HEK293 (cell line): ENCODE measurements at regions not wholly inside any gene's neighbourhood (a gene's known extent, or its start where the extent isn't known, plus 50 kb on each side); places are given as distances from the start of the nearest gene placed in this dataset.

ENCODE experiments used
- CTCF ChIA-PET: fragments of 350-600 bp; formaldehyde crosslinking; extraction: SDS; loops from one replicate; lab custom pipeline; 2021; ENCODE audit warnings: antibody characterized with exemption; lab: Yijun Ruan, JAX
- POLR2A ChIA-PET: fragments of 300-600 bp; formaldehyde crosslinking; extraction: SDS; loops from one replicate; lab custom pipeline; 2020; ENCODE audit warnings: antibody characterized with exemption, inconsistent platforms; lab: Yijun Ruan, JAX
- H3K27ac ChIP-seq: fragments of 200-500 bp; sonication (Bioruptor generic); 2 replicates; pipeline ENCODE4 v1.5.1; 2014; ENCODE audit warnings: low read depth, low read length, control low read depth, inconsistent platforms; ENCODE audit errors: extremely low read depth
- H3K36me3 ChIP-seq, 2 experiments: fragments of 200-500 bp in 1 of 2; sonication (Bioruptor generic) in 1 of 2; 1 replicate in 1 of 2; 2 replicates in 1 of 2; pipeline ENCODE4 v1.5.1; 2014 to 2017; ENCODE audit warnings: inconsistent platforms in 2 of 2, low read length in 2 of 2; ENCODE audit not compliant: control insufficient read depth in 2 of 2, insufficient read depth in 1 of 2
- H3K4me1 ChIP-seq: fragments of 200-500 bp; sonication (Bioruptor generic); 2 replicates; pipeline ENCODE4 v1.5.1; 2014; ENCODE audit warnings: mild to moderate bottlenecking, low read length, inconsistent platforms; ENCODE audit not compliant: control insufficient read depth, insufficient read depth
- H3K4me3 ChIP-seq: 2 replicates; pipeline ENCODE4 v1.5.1; 2011; ENCODE audit warnings: low read depth, mild to moderate bottlenecking, control low read depth, low read length, moderate library complexity
- H3K9me3 ChIP-seq: fragments of 200-500 bp; sonication (Bioruptor generic); 2 replicates; pipeline ENCODE4 v1.5.1; 2014; ENCODE audit warnings: low read depth, low read length, inconsistent platforms; ENCODE audit not compliant: control insufficient read depth, insufficient read depth
- HOXA7 ChIP-seq: sonication (generic); formaldehyde crosslinking; IDR thresholded peaks from 2 replicates; pipeline ENCODE4 v1.8.1; 2022; ENCODE audit warnings: missing genetic modification reagents, borderline replicate concordance
- INSM2 ChIP-seq: fragments of 450-650 bp; formaldehyde crosslinking; IDR thresholded peaks from 2 replicates; pipeline ENCODE4 v1.5.1; 2016; ENCODE audit warnings: missing biosample characterization, missing genetic modification characterization
- PRDM10 ChIP-seq: fragments of 450-650 bp; formaldehyde crosslinking; IDR thresholded peaks from 2 replicates; pipeline ENCODE4 v1.5.1; 2016; ENCODE audit warnings: missing biosample characterization, missing genetic modification characterization
- SP2 ChIP-seq: fragments of 450-650 bp; formaldehyde crosslinking; IDR thresholded peaks from 2 replicates; pipeline ENCODE4 v1.5.1; 2016; ENCODE audit warnings: missing biosample characterization, missing genetic modification characterization
- ZFP41 ChIP-seq: fragments of 450-650 bp; formaldehyde crosslinking; IDR thresholded peaks from 2 replicates; pipeline ENCODE4 v1.5.1; 2016; ENCODE audit warnings: missing biosample characterization, missing genetic modification characterization, borderline replicate concordance
- ZNF112 ChIP-seq: fragments of 450-650 bp; formaldehyde crosslinking; IDR thresholded peaks from 2 replicates; pipeline ENCODE4 v1.5.0; 2017; ENCODE audit warnings: missing biosample characterization, missing genetic modification characterization
- ZNF174 ChIP-seq: fragments of 450-650 bp; formaldehyde crosslinking; IDR thresholded peaks from 2 replicates; pipeline ENCODE4 v1.5.0; 2017; ENCODE audit warnings: missing biosample characterization, mild to moderate bottlenecking, missing genetic modification characterization
- ZNF19 ChIP-seq: fragments of 450-650 bp; formaldehyde crosslinking; IDR thresholded peaks from 2 replicates; pipeline ENCODE4; 2016; ENCODE audit warnings: missing biosample characterization, missing genetic modification characterization, low read depth
- ZNF214 ChIP-seq: fragments of 450-650 bp; formaldehyde crosslinking; IDR thresholded peaks from 2 replicates; pipeline ENCODE4 v1.5.1; 2017; ENCODE audit warnings: missing biosample characterization, mild to moderate bottlenecking, missing genetic modification characterization, borderline replicate concordance
- ZNF239 ChIP-seq: fragments of 450-650 bp; formaldehyde crosslinking; IDR thresholded peaks from 2 replicates; pipeline ENCODE4 v1.5.1; 2016; ENCODE audit warnings: missing biosample characterization, missing genetic modification characterization
- ZNF274 ChIP-seq, 2 experiments: fragments of 200-500 bp in 1 of 2; fragments of 450-650 bp in 1 of 2; sonication (Bioruptor generic) in 1 of 2; formaldehyde crosslinking in 1 of 2; IDR thresholded peaks; 2 replicates each; pipeline versions ENCODE4 v1.5.1 to v1.6.1; 2014 to 2016; ENCODE audit warnings: borderline replicate concordance in 1 of 2, inconsistent platforms in 1 of 2, low read length in 1 of 2, missing biosample characterization in 1 of 2, missing genetic modification characterization in 1 of 2
- ZNF529 ChIP-seq: fragments of 450-650 bp; formaldehyde crosslinking; IDR thresholded peaks from 2 replicates; pipeline ENCODE4 v1.5.1; 2017; ENCODE audit warnings: missing genetic modification characterization, missing biosample characterization; ENCODE audit not compliant: insufficient replicate concordance
- ZNF560 ChIP-seq: fragments of 450-650 bp; formaldehyde crosslinking; IDR thresholded peaks from 2 replicates; pipeline ENCODE4 v1.5.1; 2017; ENCODE audit warnings: missing biosample characterization, missing genetic modification characterization, borderline replicate concordance
- ZNF610 ChIP-seq: fragments of 450-650 bp; formaldehyde crosslinking; IDR thresholded peaks from 2 replicates; pipeline ENCODE4 v1.5.1; 2016; ENCODE audit warnings: missing biosample characterization, missing genetic modification characterization, borderline replicate concordance
- ZNF623 ChIP-seq: fragments of 450-650 bp; formaldehyde crosslinking; IDR thresholded peaks from 2 replicates; pipeline ENCODE4 v1.5.1; 2016; ENCODE audit warnings: missing biosample characterization, missing genetic modification characterization
- ZNF629 ChIP-seq: fragments of 450-650 bp; formaldehyde crosslinking; IDR thresholded peaks from 2 replicates; pipeline ENCODE4 v1.5.1; 2017; ENCODE audit warnings: missing biosample characterization, missing genetic modification characterization
- ZNF664 ChIP-seq: fragments of 450-650 bp; formaldehyde crosslinking; IDR thresholded peaks from 2 replicates; pipeline ENCODE4 v1.5.1; 2016; ENCODE audit warnings: missing biosample characterization, missing genetic modification characterization
- ZNF843 ChIP-seq: fragments of 450-650 bp; formaldehyde crosslinking; IDR thresholded peaks from 2 replicates; pipeline ENCODE4 v1.5.1; 2016; ENCODE audit warnings: missing biosample characterization, missing genetic modification characterization
- ZXDB ChIP-seq: fragments of 450-650 bp; formaldehyde crosslinking; IDR thresholded peaks from 2 replicates; pipeline ENCODE4 v1.5.1; 2016; ENCODE audit warnings: missing biosample characterization, missing genetic modification characterization
- TF ChIP-seq, protein P1 (sequence below): fragments of 450-650 bp; formaldehyde crosslinking; IDR thresholded peaks from 2 replicates; pipeline ENCODE4 v1.5.1; 2016; ENCODE audit warnings: missing biosample characterization, missing genetic modification characterization, borderline replicate concordance
- TF ChIP-seq, protein P2 (sequence below): fragments of 450-650 bp; formaldehyde crosslinking; IDR thresholded peaks from 2 replicates; pipeline ENCODE4 v1.5.1; 2016; ENCODE audit warnings: missing biosample characterization, missing genetic modification characterization

- Histone ChIP-seq H3K4me3 (no peak overlapping the region), H3K36me3 (no peaks in the 10 kb centered on the region), H3K9me3 (no peaks in the 10 kb centered on the region), H3K4me1 (peaks cover 3% of the 10 kb centered on the region; the same call in 1 of the 2 replicates), H3K27ac (no peak overlapping the region)
- POLR2A ChIA-PET, result no interaction called here
- TF ChIP-seq ZNF239 (tag by site-specific recombination) (no peak), ZFP41 (tag by site-specific recombination) (no peak), ZNF629 (no peak), ZNF610 (no peak), INSM2 (tag by site-specific recombination) (no peak), ZNF664 (no peak), ZNF843 (no peak), SP2 (tag by site-specific recombination) (no peak)
- TF ChIP-seq, protein P1, sequence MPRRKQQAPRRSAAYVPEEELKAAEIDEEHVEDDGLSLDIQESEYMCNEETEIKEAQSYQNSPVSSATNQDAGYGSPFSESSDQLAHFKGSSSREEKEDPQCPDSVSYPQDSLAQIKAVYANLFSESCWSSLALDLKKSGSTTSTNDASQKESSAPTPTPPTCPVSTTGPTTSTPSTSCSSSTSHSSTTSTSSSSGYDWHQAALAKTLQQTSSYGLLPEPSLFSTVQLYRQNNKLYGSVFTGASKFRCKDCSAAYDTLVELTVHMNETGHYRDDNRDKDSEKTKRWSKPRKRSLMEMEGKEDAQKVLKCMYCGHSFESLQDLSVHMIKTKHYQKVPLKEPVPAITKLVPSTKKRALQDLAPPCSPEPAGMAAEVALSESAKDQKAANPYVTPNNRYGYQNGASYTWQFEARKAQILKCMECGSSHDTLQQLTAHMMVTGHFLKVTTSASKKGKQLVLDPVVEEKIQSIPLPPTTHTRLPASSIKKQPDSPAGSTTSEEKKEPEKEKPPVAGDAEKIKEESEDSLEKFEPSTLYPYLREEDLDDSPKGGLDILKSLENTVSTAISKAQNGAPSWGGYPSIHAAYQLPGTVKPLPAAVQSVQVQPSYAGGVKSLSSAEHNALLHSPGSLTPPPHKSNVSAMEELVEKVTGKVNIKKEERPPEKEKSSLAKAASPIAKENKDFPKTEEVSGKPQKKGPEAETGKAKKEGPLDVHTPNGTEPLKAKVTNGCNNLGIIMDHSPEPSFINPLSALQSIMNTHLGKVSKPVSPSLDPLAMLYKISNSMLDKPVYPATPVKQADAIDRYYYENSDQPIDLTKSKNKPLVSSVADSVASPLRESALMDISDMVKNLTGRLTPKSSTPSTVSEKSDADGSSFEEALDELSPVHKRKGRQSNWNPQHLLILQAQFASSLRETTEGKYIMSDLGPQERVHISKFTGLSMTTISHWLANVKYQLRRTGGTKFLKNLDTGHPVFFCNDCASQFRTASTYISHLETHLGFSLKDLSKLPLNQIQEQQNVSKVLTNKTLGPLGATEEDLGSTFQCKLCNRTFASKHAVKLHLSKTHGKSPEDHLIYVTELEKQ, result no peak
- CTCF ChIA-PET, result no interaction called here
Observed at GRCh38 chr6:147741389-147741788, 232.9 kb downstream of the SAMD5 start.

DNA sequence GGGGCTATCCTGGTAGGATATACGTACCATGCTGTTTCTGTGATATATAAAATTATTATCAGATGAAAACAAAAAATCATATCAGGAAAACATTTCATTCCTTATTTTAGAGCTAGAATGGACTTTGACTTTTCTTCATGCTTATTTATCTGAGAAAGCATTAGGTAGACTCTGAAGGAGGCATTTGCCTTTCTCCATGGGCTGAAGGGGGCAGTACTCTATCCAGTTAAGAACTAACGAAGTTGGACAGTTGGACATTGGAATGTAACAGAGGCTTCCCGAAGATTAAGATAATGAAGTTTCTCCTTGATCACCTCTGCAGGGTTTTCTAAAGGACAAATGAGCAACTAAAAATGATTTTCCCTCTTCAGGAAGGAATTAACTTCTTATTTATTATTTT, 233.9 kb downstream of the SAMD5 start:
- no peak overlapping the region for H3K4me3 ChIP-seq
- no peak overlapping the region for H3K27ac ChIP-seq
- H3K4me1 ChIP-seq, result peaks cover 3% of the 10 kb centered on the region; the same call in 1 of the 2 replicates
- no peaks in the 10 kb centered on the region for H3K9me3 ChIP-seq
- CTCF ChIA-PET, result no interaction called here
- no peaks in the 10 kb centered on the region for H3K36me3 ChIP-seq
- TF ChIP-seq HOXA7 (CRISPR knock-in tag) (no peak), ZNF112 (tag by site-specific recombination) (no peak), PRDM10 (no peak), ZNF623 (tag by site-specific recombination) (no peak), ZNF214 (tag by site-specific recombination) (no peak), ZNF560 (no peak), ZNF529 (no peak), ZNF174 (tag by site-specific recombination) (no peak), ZNF19 (tag by site-specific recombination) (no peak), ZNF274 (IDR thresholded peaks at IDR 0.05; ENCODE audit: low read length) (no peak), ZNF274 (tag by site-specific recombination; IDR thresholded peaks at IDR 0.05; ENCODE audit: borderline replicate concordance) (no peak), ZXDB (no peak)
- TF ChIP-seq, protein P2, sequence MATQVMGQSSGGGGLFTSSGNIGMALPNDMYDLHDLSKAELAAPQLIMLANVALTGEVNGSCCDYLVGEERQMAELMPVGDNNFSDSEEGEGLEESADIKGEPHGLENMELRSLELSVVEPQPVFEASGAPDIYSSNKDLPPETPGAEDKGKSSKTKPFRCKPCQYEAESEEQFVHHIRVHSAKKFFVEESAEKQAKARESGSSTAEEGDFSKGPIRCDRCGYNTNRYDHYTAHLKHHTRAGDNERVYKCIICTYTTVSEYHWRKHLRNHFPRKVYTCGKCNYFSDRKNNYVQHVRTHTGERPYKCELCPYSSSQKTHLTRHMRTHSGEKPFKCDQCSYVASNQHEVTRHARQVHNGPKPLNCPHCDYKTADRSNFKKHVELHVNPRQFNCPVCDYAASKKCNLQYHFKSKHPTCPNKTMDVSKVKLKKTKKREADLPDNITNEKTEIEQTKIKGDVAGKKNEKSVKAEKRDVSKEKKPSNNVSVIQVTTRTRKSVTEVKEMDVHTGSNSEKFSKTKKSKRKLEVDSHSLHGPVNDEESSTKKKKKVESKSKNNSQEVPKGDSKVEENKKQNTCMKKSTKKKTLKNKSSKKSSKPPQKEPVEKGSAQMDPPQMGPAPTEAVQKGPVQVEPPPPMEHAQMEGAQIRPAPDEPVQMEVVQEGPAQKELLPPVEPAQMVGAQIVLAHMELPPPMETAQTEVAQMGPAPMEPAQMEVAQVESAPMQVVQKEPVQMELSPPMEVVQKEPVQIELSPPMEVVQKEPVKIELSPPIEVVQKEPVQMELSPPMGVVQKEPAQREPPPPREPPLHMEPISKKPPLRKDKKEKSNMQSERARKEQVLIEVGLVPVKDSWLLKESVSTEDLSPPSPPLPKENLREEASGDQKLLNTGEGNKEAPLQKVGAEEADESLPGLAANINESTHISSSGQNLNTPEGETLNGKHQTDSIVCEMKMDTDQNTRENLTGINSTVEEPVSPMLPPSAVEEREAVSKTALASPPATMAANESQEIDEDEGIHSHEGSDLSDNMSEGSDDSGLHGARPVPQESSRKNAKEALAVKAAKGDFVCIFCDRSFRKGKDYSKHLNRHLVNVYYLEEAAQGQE (tag by site-specific recombination), result no peak
- POLR2A ChIA-PET, result no interaction called here
